ENCODE measurements at regions not wholly inside any gene's neighbourhood (a gene's known extent, or its start where the extent isn't known, plus 50 kb on each side); places are given as distances from the start of the nearest gene placed in this dataset.

GRCh38 chr12:93125126-93125525 is 196.0 kb upstream of the EEA1 start:
- Histone ChIP-seq H3K9me3 (ENCODE audit: insufficient read depth, low read depth) (no peaks in the 10 kb centered on the region), H4K20me1 (ENCODE audit: insufficient read depth) (no peaks in the 10 kb centered on the region), H3K4me1 (replicated peaks; ENCODE audit: insufficient read depth) (peaks cover 23% of the 10 kb centered on the region), H3K36me3 (ENCODE audit: low read depth) (no peaks in the 10 kb centered on the region), H3F3A (ENCODE audit: insufficient read depth, low read depth) (peaks cover 17% of the 10 kb centered on the region), H3K27ac (no peak overlapping the region), H3K27me3 (ENCODE audit: insufficient read depth, low read depth) (no peaks in the 10 kb centered on the region), H3K9me2 (ENCODE audit: insufficient read depth) (no peaks in the 10 kb centered on the region), H3K4me2 (no peak overlapping the region), H3K79me2 (ENCODE audit: low read depth) (no peaks in the 10 kb centered on the region), H2AFZ (no peak overlapping the region), H3K4me3 (no peak overlapping the region)
- ChIA-PET POLR2A (ENCODE audit: unreplicated experiment) (no interaction called here), CTCF (no interaction called here)
- no TSS peak for BruUV-seq (replicated peaks)
- no peak for DNase-seq
- TF ChIP-seq EZH2 (IDR thresholded peaks at IDR 0.05; ENCODE audit: low read depth): no peak
- TF ChIP-seq, protein P1, sequence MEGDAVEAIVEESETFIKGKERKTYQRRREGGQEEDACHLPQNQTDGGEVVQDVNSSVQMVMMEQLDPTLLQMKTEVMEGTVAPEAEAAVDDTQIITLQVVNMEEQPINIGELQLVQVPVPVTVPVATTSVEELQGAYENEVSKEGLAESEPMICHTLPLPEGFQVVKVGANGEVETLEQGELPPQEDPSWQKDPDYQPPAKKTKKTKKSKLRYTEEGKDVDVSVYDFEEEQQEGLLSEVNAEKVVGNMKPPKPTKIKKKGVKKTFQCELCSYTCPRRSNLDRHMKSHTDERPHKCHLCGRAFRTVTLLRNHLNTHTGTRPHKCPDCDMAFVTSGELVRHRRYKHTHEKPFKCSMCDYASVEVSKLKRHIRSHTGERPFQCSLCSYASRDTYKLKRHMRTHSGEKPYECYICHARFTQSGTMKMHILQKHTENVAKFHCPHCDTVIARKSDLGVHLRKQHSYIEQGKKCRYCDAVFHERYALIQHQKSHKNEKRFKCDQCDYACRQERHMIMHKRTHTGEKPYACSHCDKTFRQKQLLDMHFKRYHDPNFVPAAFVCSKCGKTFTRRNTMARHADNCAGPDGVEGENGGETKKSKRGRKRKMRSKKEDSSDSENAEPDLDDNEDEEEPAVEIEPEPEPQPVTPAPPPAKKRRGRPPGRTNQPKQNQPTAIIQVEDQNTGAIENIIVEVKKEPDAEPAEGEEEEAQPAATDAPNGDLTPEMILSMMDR (conservative IDR thresholded peaks at IDR 0.05): no peak
- intact Hi-C loops (cut with micrococcal nuclease; ENCODE audit: unreplicated experiment): no loop called here

- Histone ChIP-seq H3K36me3 (ENCODE audit: low read depth) (no peaks in the 10 kb centered on the region), H3K27me3 (ENCODE audit: insufficient read depth, low read depth) (no peaks in the 10 kb centered on the region), H3K9me3 (ENCODE audit: insufficient read depth, low read depth) (no peaks in the 10 kb centered on the region), H3K4me1 (replicated peaks; ENCODE audit: insufficient read depth) (peaks cover 23% of the 10 kb centered on the region), H3K9me2 (ENCODE audit: insufficient read depth) (no peaks in the 10 kb centered on the region), H3K27ac (no peak overlapping the region), H3K4me3 (no peak overlapping the region), H2AFZ (no peak overlapping the region), H3K79me2 (ENCODE audit: low read depth) (no peaks in the 10 kb centered on the region), H4K20me1 (ENCODE audit: insufficient read depth) (no peaks in the 10 kb centered on the region), H3F3A (ENCODE audit: insufficient read depth, low read depth) (peaks cover 17% of the 10 kb centered on the region), H3K4me2 (no peak overlapping the region)
- ChIA-PET POLR2A (ENCODE audit: unreplicated experiment) (no interaction called here), CTCF (no interaction called here)
- DNase-seq: no peak
- no TSS peak for BruUV-seq (replicated peaks)
- TF ChIP-seq, protein P1 (conservative IDR thresholded peaks at IDR 0.05): no peak
- TF ChIP-seq EZH2 (IDR thresholded peaks at IDR 0.05; ENCODE audit: low read depth): no peak
- intact Hi-C loops (cut with micrococcal nuclease; ENCODE audit: unreplicated experiment): no loop called here
These were observed 197.0 kb upstream of the EEA1 start for GRCh38 chr12:93126069-93126474.

- TF ChIP-seq, protein P1 (conservative IDR thresholded peaks at IDR 0.05): no peak
- TF ChIP-seq EZH2 (IDR thresholded peaks at IDR 0.05; ENCODE audit: low read depth): no peak
- Histone ChIP-seq H2AFZ (no peak overlapping the region), H3K36me3 (ENCODE audit: low read depth) (no peaks in the 10 kb centered on the region), H3K9me3 (ENCODE audit: insufficient read depth, low read depth) (no peaks in the 10 kb centered on the region), H3K4me1 (replicated peaks; ENCODE audit: insufficient read depth) (peaks cover 18% of the 10 kb centered on the region), H3K4me3 (no peak overlapping the region), H3K27me3 (ENCODE audit: insufficient read depth, low read depth) (no peaks in the 10 kb centered on the region), H3K9me2 (ENCODE audit: insufficient read depth) (no peaks in the 10 kb centered on the region), H3K79me2 (ENCODE audit: low read depth) (no peaks in the 10 kb centered on the region), H3K27ac (no peak overlapping the region), H4K20me1 (ENCODE audit: insufficient read depth) (no peaks in the 10 kb centered on the region), H3F3A (ENCODE audit: insufficient read depth, low read depth) (peaks cover 12% of the 10 kb centered on the region), H3K4me2 (no peak overlapping the region)
- DNase-seq: no peak
- CTCF ChIA-PET: no interaction called here
- intact Hi-C loops (cut with micrococcal nuclease; ENCODE audit: unreplicated experiment): no loop called here
- POLR2A ChIA-PET (ENCODE audit: unreplicated experiment): no interaction called here
- BruUV-seq (replicated peaks): no TSS peak
These were observed 198.0 kb upstream of the EEA1 start for GRCh38 chr12:93127107-93127560.
